ENCODE measurements at regions not wholly inside any gene's neighbourhood (a gene's known extent, or its start where the extent isn't known, plus 50 kb on each side); places are given as distances from the start of the nearest gene placed in this dataset.

DNA sequence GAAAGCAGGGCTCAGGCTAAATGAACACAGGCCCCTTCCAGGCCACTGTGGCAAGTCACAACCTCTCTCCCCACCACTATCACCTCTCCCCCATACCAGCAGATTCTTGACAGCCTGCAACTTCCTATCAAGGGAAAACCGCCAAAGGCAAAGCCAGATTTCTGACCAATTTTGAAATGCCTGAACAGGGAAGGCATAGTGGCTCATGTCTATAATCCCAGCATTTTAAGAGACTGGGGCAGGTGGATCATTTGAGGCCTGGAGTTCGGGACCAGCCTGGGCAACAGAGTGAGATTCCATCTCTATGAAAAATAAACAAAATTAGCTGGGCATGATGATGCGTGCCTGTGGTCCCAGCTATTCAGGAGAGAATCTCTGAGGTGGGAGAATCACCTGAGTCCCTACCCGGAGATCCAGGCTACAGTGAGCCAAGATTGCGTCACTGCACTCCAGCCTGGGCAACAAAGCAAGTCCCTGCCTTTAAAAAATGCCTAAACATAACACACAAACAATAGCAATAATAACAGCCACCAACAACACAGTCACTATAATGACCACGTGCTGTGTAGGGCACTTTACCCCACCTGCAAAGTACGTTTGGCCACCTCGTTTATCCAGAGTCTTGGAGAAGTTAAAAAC, 75.5 kb upstream of the GLI2 start:
- TF ChIP-seq, protein P1, sequence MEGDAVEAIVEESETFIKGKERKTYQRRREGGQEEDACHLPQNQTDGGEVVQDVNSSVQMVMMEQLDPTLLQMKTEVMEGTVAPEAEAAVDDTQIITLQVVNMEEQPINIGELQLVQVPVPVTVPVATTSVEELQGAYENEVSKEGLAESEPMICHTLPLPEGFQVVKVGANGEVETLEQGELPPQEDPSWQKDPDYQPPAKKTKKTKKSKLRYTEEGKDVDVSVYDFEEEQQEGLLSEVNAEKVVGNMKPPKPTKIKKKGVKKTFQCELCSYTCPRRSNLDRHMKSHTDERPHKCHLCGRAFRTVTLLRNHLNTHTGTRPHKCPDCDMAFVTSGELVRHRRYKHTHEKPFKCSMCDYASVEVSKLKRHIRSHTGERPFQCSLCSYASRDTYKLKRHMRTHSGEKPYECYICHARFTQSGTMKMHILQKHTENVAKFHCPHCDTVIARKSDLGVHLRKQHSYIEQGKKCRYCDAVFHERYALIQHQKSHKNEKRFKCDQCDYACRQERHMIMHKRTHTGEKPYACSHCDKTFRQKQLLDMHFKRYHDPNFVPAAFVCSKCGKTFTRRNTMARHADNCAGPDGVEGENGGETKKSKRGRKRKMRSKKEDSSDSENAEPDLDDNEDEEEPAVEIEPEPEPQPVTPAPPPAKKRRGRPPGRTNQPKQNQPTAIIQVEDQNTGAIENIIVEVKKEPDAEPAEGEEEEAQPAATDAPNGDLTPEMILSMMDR (IDR thresholded peaks at IDR 0.05) = no peak
- no peak for TF ChIP-seq POLR2A (IDR thresholded peaks at IDR 0.05)
- TF ChIP-seq POLR2AphosphoS5 (IDR thresholded peaks at IDR 0.05) = no peak
